Activated gamma-delta T cell (primary cell): ENCODE measurements at regions not wholly inside any gene's neighbourhood (a gene's known extent, or its start where the extent isn't known, plus 50 kb on each side); places are given as distances from the start of the nearest gene placed in this dataset.
"Not testable (repeated sequence)": the region's sequence is repeated elsewhere in the genome, so short reads cannot be mapped to it uniquely, and the experiment has no call there.

Experiments
- DNase-seq: peaks from one replicate; lab custom pipeline; 2025; lab: John Stamatoyannopoulos, UW

GRCh38 chr5:167261309-167262100, 1029.9 kb upstream of the WWC1 start:
- no peak for DNase-seq

DNA sequence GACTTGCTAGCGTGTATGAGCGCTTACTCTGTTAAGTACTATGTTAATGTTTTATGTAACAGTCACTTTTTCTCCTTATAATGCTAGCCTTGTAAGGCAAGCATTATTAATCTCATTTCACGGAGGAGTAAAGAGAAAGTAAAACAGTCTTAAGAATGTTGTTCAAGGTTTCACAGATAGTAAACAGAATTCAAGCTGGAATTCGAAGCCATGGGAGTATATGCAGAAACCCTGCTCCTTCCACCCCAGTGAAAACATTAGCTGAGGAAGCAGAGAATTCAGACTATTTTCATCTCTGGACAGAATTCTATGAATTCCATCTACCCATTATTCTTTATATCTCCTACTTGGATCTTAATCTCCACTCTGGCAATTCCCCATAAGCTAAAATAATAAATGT, 1028.3 kb upstream of the WWC1 start:
- no peak for DNase-seq

DNA sequence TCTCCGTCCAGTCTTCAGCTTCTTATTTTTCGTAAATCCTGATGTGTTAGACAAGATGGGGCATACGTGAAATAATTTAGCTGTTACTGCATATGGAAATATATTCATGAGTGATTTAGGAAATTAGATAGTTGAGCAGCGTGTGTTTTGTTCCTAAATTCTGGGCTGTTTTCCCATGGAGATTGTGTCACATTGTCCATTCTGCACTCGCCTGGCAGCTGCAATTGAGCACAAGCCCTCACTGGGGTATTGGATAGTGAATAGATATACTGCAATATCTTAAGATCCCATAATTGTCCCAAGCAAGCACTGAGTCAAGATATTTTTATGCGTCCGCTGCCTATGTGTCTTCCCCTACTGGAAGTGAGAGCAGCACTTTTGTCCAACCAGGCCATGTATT, 1027.1 kb upstream of the WWC1 start:
- DNase-seq, result no peak

- no peak for DNase-seq
Observed at GRCh38 chr5:167268337-167268736, 1023.1 kb upstream of the WWC1 start.

GRCh38 chr5:167269146-167269545, 1022.3 kb upstream of the WWC1 start:
- no peak for DNase-seq

GRCh38 chr5:167271081-167271480, 1020.4 kb upstream of the WWC1 start:
- DNase-seq, result no peak

GRCh38 chr5:167271511-167271910, 1019.9 kb upstream of the WWC1 start:
- no peak for DNase-seq

DNA sequence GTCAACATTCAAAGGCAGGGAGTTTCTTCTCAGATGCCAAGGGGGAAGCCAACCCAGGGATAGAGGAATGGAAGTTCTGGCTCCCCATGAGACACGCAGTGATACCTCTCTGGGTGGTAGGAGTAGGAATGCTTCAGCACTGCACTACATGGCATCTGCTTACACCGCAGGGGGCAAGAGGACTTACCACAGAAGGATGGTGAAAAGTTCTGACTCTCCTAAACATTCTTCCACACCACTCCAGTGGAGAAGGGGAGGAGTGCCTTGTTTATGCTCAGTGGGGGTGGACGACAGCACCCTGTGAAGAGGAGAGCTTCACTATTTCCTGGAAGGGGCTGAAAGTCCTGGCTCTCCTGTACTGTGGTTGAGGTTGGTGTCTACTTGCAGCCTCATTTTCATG, 1011.3 kb upstream of the WWC1 start:
- no peak for DNase-seq

DNA sequence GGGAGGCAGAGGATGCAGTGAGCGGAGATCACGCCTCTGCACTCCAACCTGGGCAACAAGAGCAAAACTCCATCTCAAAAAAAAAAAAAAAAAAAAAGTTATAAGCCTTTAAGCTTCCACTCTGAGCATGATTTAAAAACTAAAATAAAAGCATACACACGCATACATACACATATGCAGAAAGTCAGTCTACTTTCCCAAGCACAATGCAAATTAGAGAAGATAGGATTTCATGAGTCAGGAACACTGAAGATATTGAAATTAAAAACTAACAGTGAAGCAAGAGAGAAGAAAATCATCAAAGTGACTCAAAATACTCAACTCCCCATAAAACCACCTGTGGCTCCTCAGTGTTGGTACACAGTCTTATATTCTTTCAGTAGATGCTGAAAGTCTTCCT, 1009.5 kb upstream of the WWC1 start:
- no peak for DNase-seq

GRCh38 chr5:167283691-167284090, 1007.8 kb upstream of the WWC1 start:
- DNase-seq, result no peak

DNA sequence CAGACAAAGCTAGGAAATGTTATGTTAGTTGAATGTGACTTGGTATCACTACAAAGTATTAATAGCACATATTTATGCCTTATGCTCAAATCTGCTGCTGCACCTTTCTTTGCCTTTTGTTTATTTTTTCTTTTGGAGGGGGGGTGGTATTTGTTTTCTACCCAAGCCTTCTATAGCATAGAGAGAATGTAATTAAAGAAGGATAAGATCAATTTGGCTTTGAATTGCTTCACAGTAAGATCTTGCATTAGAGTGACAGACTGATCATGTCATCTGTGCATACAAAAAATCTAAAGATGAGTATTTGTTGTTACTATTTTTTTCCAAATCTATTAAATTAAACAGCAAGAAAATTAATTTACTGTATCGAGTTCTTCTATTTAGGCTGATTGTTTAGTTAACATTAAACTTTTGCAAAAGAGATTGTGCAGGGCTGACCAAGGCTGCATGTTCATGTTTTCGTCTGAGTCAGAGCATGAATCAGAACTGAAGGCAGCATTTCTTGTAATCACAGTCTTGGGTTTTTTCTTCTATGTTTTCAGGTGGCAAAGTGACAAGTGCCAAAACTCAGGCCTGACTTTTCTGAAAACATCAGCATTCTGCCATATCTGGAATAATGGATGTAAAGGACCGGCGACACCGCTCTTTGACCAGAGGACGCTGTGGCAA, 1007.1 kb upstream of the WWC1 start:
- no peak for DNase-seq

DNA sequence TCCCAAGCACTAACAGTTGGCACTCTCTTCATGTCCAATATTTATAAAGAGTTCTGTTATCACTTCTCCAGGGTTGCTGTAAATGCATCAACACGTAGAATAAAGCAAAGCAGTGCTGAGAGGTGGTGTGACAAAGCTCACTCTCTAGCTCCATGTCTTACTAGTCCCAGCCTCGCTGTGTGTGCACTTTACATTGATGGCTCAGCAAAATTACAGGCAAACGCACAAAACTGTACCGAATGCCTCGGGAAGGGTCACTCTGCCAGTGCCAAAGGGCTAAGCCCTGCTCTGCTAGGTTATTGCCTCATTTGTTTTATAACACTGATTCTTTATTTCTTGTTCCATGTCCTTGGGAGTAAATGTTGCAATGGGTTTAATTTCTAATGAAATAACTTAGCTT, 1005.9 kb upstream of the WWC1 start:
- DNase-seq, result no peak

- DNase-seq, result no peak
Observed at GRCh38 chr5:167286891-167287290, 1004.6 kb upstream of the WWC1 start.

DNA sequence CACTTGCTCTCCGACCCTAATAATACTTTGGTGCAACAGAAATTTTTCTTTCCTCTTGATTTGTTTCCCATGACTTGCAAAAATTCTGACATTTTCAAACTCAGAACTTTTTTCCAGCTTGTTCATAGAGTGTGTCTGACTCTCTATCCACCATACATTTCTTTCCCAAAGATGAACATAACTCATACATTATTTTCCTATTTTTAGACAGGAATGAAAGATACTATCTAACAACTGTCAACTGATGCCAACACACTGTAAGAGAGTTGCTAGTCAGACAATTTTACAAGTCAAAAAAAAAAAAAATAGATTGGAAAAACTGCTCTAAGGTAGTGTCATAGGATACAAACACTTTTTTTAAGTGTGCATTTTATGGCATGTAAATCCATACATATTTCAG, 1001.0 kb upstream of the WWC1 start:
- DNase-seq, result no peak

- DNase-seq, result no peak
Observed at GRCh38 chr5:167294882-167295680, 996.4 kb upstream of the WWC1 start.

- DNase-seq, result no peak
Observed at GRCh38 chr5:167295681-167296005, 995.8 kb upstream of the WWC1 start.

- no peak for DNase-seq
Observed at GRCh38 chr5:167296066-167296465, 995.4 kb upstream of the WWC1 start.

- no peak for DNase-seq
Observed at GRCh38 chr5:167296661-167297060, 994.8 kb upstream of the WWC1 start.

DNA sequence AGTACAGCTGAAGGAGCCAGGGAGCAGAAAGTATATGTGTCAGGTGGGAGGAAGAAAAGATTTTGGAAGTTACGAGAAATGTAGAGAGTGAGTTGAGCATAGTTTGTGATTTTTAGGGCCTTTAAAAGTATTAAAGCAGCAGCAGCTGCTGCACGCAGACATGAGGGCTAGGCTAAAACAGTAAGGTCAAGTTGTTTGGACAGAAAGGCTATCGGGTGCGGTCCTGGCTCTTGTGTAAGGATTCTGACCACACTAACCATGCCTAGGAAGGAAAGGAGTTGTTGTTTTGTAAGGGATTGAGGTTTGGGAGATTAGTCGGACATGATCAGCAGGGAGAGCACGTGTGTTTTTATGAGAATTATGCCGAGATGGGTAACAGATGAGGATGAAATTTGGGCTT, 991.6 kb upstream of the WWC1 start:
- DNase-seq, result not testable (repeated sequence)

DNA sequence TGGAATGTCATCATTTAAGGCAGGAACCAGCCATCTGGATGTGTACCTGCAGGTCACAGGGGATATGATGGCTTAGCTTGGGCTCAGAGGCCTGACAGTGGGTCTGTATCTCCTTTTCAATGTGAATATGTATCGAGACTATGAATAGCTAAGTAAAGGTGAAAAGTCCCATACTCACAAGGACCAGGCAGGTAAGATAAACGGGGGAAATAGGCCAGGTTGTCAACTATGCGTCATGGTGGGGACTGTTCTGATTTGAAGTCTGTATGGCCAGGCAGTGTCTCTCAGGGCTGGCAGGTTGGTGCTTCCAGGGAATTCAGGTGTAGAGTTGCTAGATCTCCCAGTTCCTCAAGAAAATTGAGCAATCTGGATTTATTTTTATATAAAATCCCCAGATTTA, 987.9 kb upstream of the WWC1 start:
- no peak for DNase-seq

DNA sequence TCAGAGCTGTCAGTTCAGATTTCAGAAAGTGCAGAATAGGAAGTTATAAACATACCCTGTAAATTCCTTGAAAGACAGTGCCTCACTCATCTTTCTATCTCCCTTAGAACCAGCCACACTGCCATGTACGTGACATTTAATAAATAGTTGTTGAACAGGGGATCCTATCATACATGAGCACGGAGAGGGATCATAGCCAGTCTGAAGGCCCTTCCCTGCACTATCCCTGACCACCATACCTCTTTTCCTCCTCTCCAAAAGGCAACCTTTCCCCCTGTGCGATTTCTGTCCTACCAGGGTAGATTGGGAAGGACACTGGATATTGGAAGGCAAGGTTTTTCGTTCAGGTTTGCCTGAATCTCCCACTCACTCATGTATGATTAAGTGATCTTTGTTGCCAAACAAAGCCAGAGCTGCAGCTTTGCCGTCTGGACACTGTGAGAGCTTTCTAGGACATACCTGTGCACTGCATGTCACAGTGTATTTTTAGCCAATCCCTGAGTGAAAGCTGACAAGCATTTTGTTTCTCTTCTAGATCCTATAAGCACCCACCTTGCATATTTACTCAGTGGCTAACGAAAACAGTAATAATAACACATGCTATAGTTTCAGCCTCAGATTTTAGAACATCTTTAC, 986.5 kb upstream of the WWC1 start:
- no peak for DNase-seq

DNA sequence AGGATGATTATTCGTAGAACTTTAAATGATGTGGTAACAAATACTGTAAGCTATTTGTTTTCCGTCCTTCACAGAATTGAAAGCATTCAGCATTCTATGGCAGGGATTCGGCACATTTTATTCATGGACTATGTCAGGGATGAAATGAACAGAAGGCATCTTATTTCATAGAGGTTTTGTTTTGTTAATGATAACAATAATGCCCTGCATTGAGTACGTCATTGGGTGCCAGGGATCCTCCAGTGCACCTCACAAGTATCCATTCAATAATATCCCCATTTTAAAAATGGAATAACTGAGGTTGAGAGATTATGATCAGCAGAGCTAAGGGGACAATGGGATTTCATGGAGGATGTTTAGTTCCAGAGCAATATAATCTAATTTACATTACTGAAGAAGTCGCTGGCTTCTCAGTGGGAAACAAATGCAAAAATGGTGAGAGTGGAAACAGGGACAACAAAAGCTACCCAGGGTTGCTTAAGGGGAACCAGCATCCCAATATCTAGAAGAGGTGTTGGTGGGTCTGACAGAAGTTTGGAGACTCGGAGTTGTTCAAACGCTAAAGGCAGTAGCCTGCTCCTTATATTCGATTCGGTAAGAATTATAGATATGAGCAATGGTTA, 985.7 kb upstream of the WWC1 start:
- no peak for DNase-seq
